ENCODE measurements at regions not wholly inside any gene's neighbourhood (a gene's known extent, or its start where the extent isn't known, plus 50 kb on each side); places are given as distances from the start of the nearest gene placed in this dataset.

- H3K27ac ChIP-seq: no peak overlapping the region
- no peak for DNase-seq
- H3K4me1 ChIP-seq (ENCODE audit: insufficient read depth): no peaks in the 10 kb centered on the region
- H3K27me3 ChIP-seq: no peaks in the 10 kb centered on the region
- TF ChIP-seq EP300 (IDR thresholded peaks at IDR 0.05) (no peak), POLR2A (IDR thresholded peaks at IDR 0.05) (no peak)
- TF ChIP-seq, protein P1, sequence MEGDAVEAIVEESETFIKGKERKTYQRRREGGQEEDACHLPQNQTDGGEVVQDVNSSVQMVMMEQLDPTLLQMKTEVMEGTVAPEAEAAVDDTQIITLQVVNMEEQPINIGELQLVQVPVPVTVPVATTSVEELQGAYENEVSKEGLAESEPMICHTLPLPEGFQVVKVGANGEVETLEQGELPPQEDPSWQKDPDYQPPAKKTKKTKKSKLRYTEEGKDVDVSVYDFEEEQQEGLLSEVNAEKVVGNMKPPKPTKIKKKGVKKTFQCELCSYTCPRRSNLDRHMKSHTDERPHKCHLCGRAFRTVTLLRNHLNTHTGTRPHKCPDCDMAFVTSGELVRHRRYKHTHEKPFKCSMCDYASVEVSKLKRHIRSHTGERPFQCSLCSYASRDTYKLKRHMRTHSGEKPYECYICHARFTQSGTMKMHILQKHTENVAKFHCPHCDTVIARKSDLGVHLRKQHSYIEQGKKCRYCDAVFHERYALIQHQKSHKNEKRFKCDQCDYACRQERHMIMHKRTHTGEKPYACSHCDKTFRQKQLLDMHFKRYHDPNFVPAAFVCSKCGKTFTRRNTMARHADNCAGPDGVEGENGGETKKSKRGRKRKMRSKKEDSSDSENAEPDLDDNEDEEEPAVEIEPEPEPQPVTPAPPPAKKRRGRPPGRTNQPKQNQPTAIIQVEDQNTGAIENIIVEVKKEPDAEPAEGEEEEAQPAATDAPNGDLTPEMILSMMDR (IDR thresholded peaks at IDR 0.05): no peak
- H3K36me3 ChIP-seq: no peaks in the 10 kb centered on the region
- H3K9me3 ChIP-seq: no peaks in the 10 kb centered on the region
- 79 to 90% (median 84%) methylated on average over 3 of the region's 3 CpGs for WGBS, 3 donors
- no peak overlapping the region for H3K4me3 ChIP-seq
- intact Hi-C loops (cut with DNase I): no loop called here
These were observed 306.9 kb upstream of the ARSJ start for GRCh38 chr4:114286262-114286810.

GRCh38 chr4:114287079-114287696, 307.7 kb upstream of the ARSJ start:
- Histone ChIP-seq H3K4me1 (ENCODE audit: insufficient read depth) (no peaks in the 10 kb centered on the region), H3K4me3 (no peak overlapping the region), H3K27me3 (no peaks in the 10 kb centered on the region), H3K9me3 (no peaks in the 10 kb centered on the region), H3K36me3 (no peaks in the 10 kb centered on the region), H3K27ac (no peak overlapping the region)
- intact Hi-C loops (cut with DNase I): no loop called here
- no peak for TF ChIP-seq POLR2A (IDR thresholded peaks at IDR 0.05)
- TF ChIP-seq EP300 (IDR thresholded peaks at IDR 0.05): no peak
- TF ChIP-seq, protein P1 (IDR thresholded peaks at IDR 0.05): no peak
- 49 to 80% (median 79%) methylated on average over 10 of the region's 10 CpGs for WGBS, 3 donors
- DNase-seq: no peak

- no peak for DNase-seq
- 93 to 96% (median 94%) methylated on average over 14 to 17 of the region's 17 CpGs for WGBS, 3 donors
- H3K36me3 ChIP-seq: no peaks in the 10 kb centered on the region
- no peaks in the 10 kb centered on the region for H3K4me1 ChIP-seq (ENCODE audit: insufficient read depth)
- H3K27me3 ChIP-seq: no peaks in the 10 kb centered on the region
- no peak overlapping the region for H3K4me3 ChIP-seq
- intact Hi-C loops (cut with DNase I): no loop called here
- TF ChIP-seq EP300 (IDR thresholded peaks at IDR 0.05) (no peak), POLR2A (IDR thresholded peaks at IDR 0.05) (no peak)
- TF ChIP-seq, protein P1 (IDR thresholded peaks at IDR 0.05): no peak
- no peaks in the 10 kb centered on the region for H3K9me3 ChIP-seq
- no peak overlapping the region for H3K27ac ChIP-seq
These were observed 302.5 kb upstream of the UGT8 start for GRCh38 chr4:114296126-114296525.

DNA sequence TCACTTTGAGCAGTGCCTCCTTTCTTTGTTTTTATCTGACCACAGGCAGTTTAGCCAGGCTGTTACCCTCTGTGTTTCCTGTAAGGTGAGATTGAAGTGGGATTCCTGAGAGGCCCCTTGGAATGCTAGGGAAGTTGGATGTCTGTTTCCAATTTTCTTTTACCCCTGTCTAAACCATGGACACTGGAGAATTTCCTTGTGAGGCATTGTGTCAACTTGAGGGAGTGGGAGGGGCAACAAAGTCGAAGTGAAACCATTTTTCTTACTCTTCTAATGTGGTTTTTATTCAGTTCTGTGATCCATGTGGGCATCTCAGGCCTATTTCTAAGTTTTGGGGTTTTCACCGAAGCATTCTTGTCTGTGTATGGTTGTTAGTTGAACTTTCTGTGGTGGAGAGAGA, 296.1 kb upstream of the UGT8 start:
- Histone ChIP-seq H3K9me3 (no peaks in the 10 kb centered on the region), H3K27ac (no peak overlapping the region), H3K27me3 (no peaks in the 10 kb centered on the region), H3K4me3 (no peak overlapping the region), H3K4me1 (ENCODE audit: insufficient read depth) (no peaks in the 10 kb centered on the region), H3K36me3 (no peaks in the 10 kb centered on the region)
- intact Hi-C loops (cut with DNase I): no loop called here
- WGBS, 3 donors: 57 to 72% (median 65%) methylated on average over 2 of the region's 2 CpGs
- TF ChIP-seq EP300 (IDR thresholded peaks at IDR 0.05) (no peak), POLR2A (IDR thresholded peaks at IDR 0.05) (no peak)
- TF ChIP-seq, protein P1 (IDR thresholded peaks at IDR 0.05): no peak
- no peak for DNase-seq

Data from ovary (tissue), 7 donors.